ENCODE measurements at regions not wholly inside any gene's neighbourhood (a gene's known extent, or its start where the extent isn't known, plus 50 kb on each side); places are given as distances from the start of the nearest gene placed in this dataset.

DNA sequence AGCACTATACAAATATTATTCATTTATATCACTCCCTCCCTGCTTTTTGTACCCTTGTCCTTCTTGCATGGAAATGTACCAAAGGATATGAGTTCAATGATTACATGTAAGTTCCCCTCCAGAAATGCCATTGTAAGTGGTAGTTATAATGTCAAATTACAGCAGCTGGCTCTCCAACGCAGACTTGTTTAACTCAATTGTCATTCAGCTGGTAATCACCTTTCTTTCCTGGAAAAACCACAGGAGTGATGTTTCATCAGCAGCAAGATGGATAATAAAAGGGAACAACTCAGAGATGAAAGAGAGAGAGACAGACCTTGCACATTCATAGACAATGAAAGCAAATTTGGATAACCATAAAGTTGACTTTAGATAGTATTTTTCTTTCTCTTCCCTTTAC, 578.6 kb upstream of the PBX1 start:
- Histone ChIP-seq H3K56ac (ENCODE audit: insufficient read length, low read depth, low read length) (no peak overlapping the region), H4K91ac (ENCODE audit: insufficient read length, low read depth, low read length) (no peak overlapping the region), H2AK5ac (ENCODE audit: insufficient read length, low read length) (no peak overlapping the region), H3K79me1 (ENCODE audit: insufficient read depth, low read depth, low read length, poor library complexity, severe bottlenecking) (no peaks in the 10 kb centered on the region), H2BK12ac (ENCODE audit: insufficient read length, low read depth, low read length) (no peak overlapping the region), H4K8ac (replicated peaks; ENCODE audit: insufficient read length, low read depth, low read length) (no peak overlapping the region), H2BK20ac (ENCODE audit: low read depth, low read length, poor library complexity, severe bottlenecking) (no peak overlapping the region), H3K79me2 (ENCODE audit: insufficient read depth, low read length) (no peaks in the 10 kb centered on the region), H3K4ac (ENCODE audit: low read depth, low read length) (no peak overlapping the region), H3K14ac (ENCODE audit: insufficient read depth, low read length) (no peak overlapping the region), H3K9me3 (ENCODE audit: control insufficient read depth, low read depth, low read length) (no peaks in the 10 kb centered on the region), H2AFZ (ENCODE audit: low read length) (no peak overlapping the region), H3K9ac (ENCODE audit: extremely low read depth, insufficient read length, low read length) (no peak overlapping the region), H2BK15ac (ENCODE audit: low read depth, low read length) (no peak overlapping the region), H3K23me2 (ENCODE audit: insufficient read length, low read depth, low read length, poor library complexity, severe bottlenecking) (no peaks in the 10 kb centered on the region), H3K27ac (ENCODE audit: insufficient read length, low read depth, low read length) (no peak overlapping the region), H3K18ac (ENCODE audit: insufficient read length, low read depth, low read length) (no peak overlapping the region), H4K5ac (ENCODE audit: insufficient read length, low read depth, low read length) (no peak overlapping the region), H3K23ac (ENCODE audit: insufficient read length, low read depth, low read length) (no peak overlapping the region), H4K20me1 (ENCODE audit: control insufficient read depth, insufficient read depth, insufficient read length) (no peaks in the 10 kb centered on the region), H2BK5ac (ENCODE audit: insufficient read length, low read length) (no peak overlapping the region), H3K4me1 (ENCODE audit: insufficient read depth, low read length) (no peaks in the 10 kb centered on the region), H3T11ph (ENCODE audit: low read length) (no peak overlapping the region), H3K27me3 (ENCODE audit: insufficient read depth, low read length) (no peaks in the 10 kb centered on the region), H2BK120ac (ENCODE audit: low read depth, low read length, poor library complexity, severe bottlenecking) (no peak overlapping the region), H3K4me2 (ENCODE audit: insufficient read depth, insufficient read length, low read length) (no peak overlapping the region)
- no peaks in the 10 kb centered on the region; a peak in 1 of 7 replicates for H3K36me3 Mint-ChIP-seq (ENCODE audit: insufficient read depth in 1 of 3, low read depth in 3 of 3)
- TF ChIP-seq, protein P1, sequence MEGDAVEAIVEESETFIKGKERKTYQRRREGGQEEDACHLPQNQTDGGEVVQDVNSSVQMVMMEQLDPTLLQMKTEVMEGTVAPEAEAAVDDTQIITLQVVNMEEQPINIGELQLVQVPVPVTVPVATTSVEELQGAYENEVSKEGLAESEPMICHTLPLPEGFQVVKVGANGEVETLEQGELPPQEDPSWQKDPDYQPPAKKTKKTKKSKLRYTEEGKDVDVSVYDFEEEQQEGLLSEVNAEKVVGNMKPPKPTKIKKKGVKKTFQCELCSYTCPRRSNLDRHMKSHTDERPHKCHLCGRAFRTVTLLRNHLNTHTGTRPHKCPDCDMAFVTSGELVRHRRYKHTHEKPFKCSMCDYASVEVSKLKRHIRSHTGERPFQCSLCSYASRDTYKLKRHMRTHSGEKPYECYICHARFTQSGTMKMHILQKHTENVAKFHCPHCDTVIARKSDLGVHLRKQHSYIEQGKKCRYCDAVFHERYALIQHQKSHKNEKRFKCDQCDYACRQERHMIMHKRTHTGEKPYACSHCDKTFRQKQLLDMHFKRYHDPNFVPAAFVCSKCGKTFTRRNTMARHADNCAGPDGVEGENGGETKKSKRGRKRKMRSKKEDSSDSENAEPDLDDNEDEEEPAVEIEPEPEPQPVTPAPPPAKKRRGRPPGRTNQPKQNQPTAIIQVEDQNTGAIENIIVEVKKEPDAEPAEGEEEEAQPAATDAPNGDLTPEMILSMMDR (conservative IDR thresholded peaks at IDR 0.05) = no peak
- no CpG with 5 or more reads among the region's 1 CpG for WGBS (ENCODE audit: extremely low coverage, insufficient read length, low lambda C conversion rate)
- peaks cover 8 to 9% of the 10 kb centered on the region in 2 experiments for H3K4me1 Mint-ChIP-seq
- no peak overlapping the region for H3K4me3 Mint-ChIP-seq
- H3K9me3 Mint-ChIP-seq = no peaks in the 10 kb centered on the region; a peak in 1 of 5 replicates
- H3K27me3 Mint-ChIP-seq (ENCODE audit: low read depth) = no peaks in the 10 kb centered on the region
- DNase-seq = no peak
- no peak overlapping the region for H3K27ac Mint-ChIP-seq
